ENCODE measurements at regions not wholly inside any gene's neighbourhood (a gene's known extent, or its start where the extent isn't known, plus 50 kb on each side); places are given as distances from the start of the nearest gene placed in this dataset.
A peak's percentile ranks its signal among the peaks of the same experiment; 100 is the strongest.

DNA sequence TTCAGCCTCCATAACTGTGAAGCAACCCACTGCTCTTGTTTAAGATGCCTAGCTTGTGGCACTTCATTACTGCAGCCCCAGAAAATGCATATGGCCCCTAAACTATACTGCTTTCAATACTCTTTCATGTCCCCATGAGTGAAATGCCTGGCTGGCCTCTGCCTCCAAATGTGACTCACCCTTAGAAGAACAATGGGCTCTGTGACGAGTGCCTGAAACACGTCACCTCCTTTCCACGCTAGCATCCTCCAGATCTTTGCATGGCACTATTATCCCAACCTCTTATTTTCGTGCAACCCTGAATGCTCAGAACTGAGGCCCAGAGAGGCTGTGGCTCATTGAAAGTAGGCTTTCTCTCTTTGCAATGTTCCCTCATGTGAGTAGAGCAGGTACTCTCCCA lies 233.1 kb downstream of the CBLN1 start:
- H3K36me3 ChIP-seq (ENCODE audit: control insufficient read depth in 1 of 2, insufficient read depth in 2 of 2, low read length in 2 of 2), result no peaks in the 10 kb centered on the region
- ChIA-PET CTCF (no interaction called here), RAD21 (ENCODE audit: low non-redundant PET in 1 of 2, low total read pairs in 2 of 2, uncharacterized antibody in 2 of 2, unreplicated experiment in 2 of 2) (no interaction called here), POLR2A (no interaction called here)
- no TSS peak for BruUV-seq (replicated peaks)
- H3K9ac ChIP-seq (ENCODE audit: low read length), result no peak overlapping the region
- intact Hi-C loops (cut with micrococcal nuclease), result no loop called here
- DNase-seq (ENCODE audit: low read depth, low spot score) (peak; percentile 31), ATAC-seq (peak; percentile 81)
- peaks cover 3% of the 10 kb centered on the region for H3K27me3 ChIP-seq (ENCODE audit: insufficient read depth, low read length)
- no peaks in the 10 kb centered on the region for H3K79me2 ChIP-seq (ENCODE audit: insufficient read depth, low read length)
- no peak overlapping the region for H2AFZ ChIP-seq (ENCODE audit: low read depth, low read length, poor library complexity, severe bottlenecking)
- no peak overlapping the region for H3K4me3 ChIP-seq (replicated peaks in 1 of 2; ENCODE audit: low read depth in 1 of 2, low read length in 2 of 2)
- H4K20me1 ChIP-seq (ENCODE audit: insufficient read depth), result no peaks in the 10 kb centered on the region
- no peak for TF ChIP-seq CBX3 (IDR thresholded peaks at IDR 0.05; ENCODE audit: low read depth)
- no peak for TF ChIP-seq SRF (IDR thresholded peaks at IDR 0.05; ENCODE audit: low read depth)
- TF ChIP-seq RAD21 (IDR thresholded peaks at IDR 0.05; ENCODE audit: low read depth), result no peak
- TF ChIP-seq POLR2A (IDR thresholded peaks at IDR 0.05; ENCODE audit: borderline replicate concordance, extremely low read depth, insufficient read depth, insufficient read length), result no peak
- no peak for TF ChIP-seq ZNF274 (IDR thresholded peaks at IDR 0.05; ENCODE audit: low read depth, low read length)
- TF ChIP-seq, protein P1, sequence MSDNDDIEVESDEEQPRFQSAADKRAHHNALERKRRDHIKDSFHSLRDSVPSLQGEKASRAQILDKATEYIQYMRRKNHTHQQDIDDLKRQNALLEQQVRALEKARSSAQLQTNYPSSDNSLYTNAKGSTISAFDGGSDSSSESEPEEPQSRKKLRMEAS (IDR thresholded peaks at IDR 0.05), result no peak
- TF ChIP-seq EZH2 (IDR thresholded peaks at IDR 0.05), result no peak
- TF ChIP-seq, protein P2, sequence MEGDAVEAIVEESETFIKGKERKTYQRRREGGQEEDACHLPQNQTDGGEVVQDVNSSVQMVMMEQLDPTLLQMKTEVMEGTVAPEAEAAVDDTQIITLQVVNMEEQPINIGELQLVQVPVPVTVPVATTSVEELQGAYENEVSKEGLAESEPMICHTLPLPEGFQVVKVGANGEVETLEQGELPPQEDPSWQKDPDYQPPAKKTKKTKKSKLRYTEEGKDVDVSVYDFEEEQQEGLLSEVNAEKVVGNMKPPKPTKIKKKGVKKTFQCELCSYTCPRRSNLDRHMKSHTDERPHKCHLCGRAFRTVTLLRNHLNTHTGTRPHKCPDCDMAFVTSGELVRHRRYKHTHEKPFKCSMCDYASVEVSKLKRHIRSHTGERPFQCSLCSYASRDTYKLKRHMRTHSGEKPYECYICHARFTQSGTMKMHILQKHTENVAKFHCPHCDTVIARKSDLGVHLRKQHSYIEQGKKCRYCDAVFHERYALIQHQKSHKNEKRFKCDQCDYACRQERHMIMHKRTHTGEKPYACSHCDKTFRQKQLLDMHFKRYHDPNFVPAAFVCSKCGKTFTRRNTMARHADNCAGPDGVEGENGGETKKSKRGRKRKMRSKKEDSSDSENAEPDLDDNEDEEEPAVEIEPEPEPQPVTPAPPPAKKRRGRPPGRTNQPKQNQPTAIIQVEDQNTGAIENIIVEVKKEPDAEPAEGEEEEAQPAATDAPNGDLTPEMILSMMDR (IDR thresholded peaks at IDR 0.05 in 2 of 3, conservative IDR thresholded peaks at IDR 0.05 in 1 of 3; ENCODE audit: borderline replicate concordance in 1 of 3, insufficient read depth in 1 of 3, low read depth in 2 of 3, low read length in 2 of 3), result no peak
- TF ChIP-seq FOSL1 (IDR thresholded peaks at IDR 0.05; ENCODE audit: low read depth), result no peak
- TF ChIP-seq POLR2AphosphoS5 (IDR thresholded peaks at IDR 0.05; ENCODE audit: low read depth, low read length), result no peak
- TF ChIP-seq, protein P3, sequence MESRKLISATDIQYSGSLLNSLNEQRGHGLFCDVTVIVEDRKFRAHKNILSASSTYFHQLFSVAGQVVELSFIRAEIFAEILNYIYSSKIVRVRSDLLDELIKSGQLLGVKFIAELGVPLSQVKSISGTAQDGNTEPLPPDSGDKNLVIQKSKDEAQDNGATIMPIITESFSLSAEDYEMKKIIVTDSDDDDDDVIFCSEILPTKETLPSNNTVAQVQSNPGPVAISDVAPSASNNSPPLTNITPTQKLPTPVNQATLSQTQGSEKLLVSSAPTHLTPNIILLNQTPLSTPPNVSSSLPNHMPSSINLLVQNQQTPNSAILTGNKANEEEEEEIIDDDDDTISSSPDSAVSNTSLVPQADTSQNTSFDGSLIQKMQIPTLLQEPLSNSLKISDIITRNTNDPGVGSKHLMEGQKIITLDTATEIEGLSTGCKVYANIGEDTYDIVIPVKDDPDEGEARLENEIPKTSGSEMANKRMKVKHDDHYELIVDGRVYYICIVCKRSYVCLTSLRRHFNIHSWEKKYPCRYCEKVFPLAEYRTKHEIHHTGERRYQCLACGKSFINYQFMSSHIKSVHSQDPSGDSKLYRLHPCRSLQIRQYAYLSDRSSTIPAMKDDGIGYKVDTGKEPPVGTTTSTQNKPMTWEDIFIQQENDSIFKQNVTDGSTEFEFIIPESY (IDR thresholded peaks at IDR 0.05; ENCODE audit: extremely low read depth, insufficient replicate concordance, low read length), result no peak
- no peak for TF ChIP-seq TCF7L2 (IDR thresholded peaks at IDR 0.05; ENCODE audit: borderline replicate concordance, extremely low read depth, insufficient read depth, insufficient read length)
- H3K9me3 ChIP-seq (ENCODE audit: control insufficient read depth in 1 of 2, insufficient read depth in 1 of 2, low read depth in 1 of 2, low read length in 2 of 2), result no peaks in the 10 kb centered on the region
- peaks cover 0 to 10% of the 10 kb centered on the region in 2 experiments; a peak in 2 of 4 replicates for H3K4me1 ChIP-seq (ENCODE audit: control insufficient read depth in 1 of 2, insufficient read depth in 2 of 2, low read length in 2 of 2)
- H3K27ac ChIP-seq (ENCODE audit: low read depth, low read length), result no peak overlapping the region
- no peaks in the 10 kb centered on the region for H3K9me2 ChIP-seq (ENCODE audit: insufficient read depth)
- H3K4me2 ChIP-seq (ENCODE audit: low read length), result peak overlapping the region; percentile 36
